CD14-positive monocyte (primary cell): ENCODE measurements at regions not wholly inside any gene's neighbourhood (a gene's known extent, or its start where the extent isn't known, plus 50 kb on each side); places are given as distances from the start of the nearest gene placed in this dataset.

Source experiments
- DNase-seq, 3 donors: peaks; one replicate each; pipeline ENCODE4 v3.0.0-alpha.2; 2011 to 2022
- H2AFZ ChIP-seq: 2 replicates; pipeline ENCODE4 v1.6.0; 2012; ENCODE audit warnings: mild to moderate bottlenecking, low read depth, low read length, inconsistent platforms; ENCODE audit not compliant: insufficient read depth, poor library complexity, severe bottlenecking
- H3K27ac ChIP-seq, 2 donors: 1 replicate in 1 of 2; 2 replicates in 1 of 2; pipeline ENCODE4 v1.5.1; 2012 to 2013; ENCODE audit warnings: low read length in 2 of 2, control low read depth in 1 of 2, inconsistent platforms in 1 of 2, low read depth in 1 of 2, mild to moderate bottlenecking in 1 of 2
- H3K27me3 ChIP-seq, 2 donors: one replicate each; pipeline versions ENCODE4 v1.6.0 to v1.6.1; 2011 to 2013; ENCODE audit warnings: low read length in 2 of 2; ENCODE audit not compliant: control insufficient read depth in 2 of 2, insufficient read depth in 2 of 2
- H3K36me3 ChIP-seq, 2 donors: replicated peaks in 1 of 2; 1 replicate in 1 of 2; 2 replicates in 1 of 2; pipeline versions ENCODE4 v1.5.1 to v1.6.1; 2012 to 2013; ENCODE audit warnings: low read length in 2 of 2, control low read depth in 1 of 2, inconsistent platforms in 1 of 2, mild to moderate bottlenecking in 1 of 2; ENCODE audit not compliant: insufficient read depth in 2 of 2, control insufficient read depth in 1 of 2
- H3K4me1 ChIP-seq, 2 donors: 1 replicate in 1 of 2; 2 replicates in 1 of 2; pipeline versions ENCODE4 v1.5.1 to v1.6.1; 2012 to 2013; ENCODE audit warnings: low read length in 2 of 2, control low read depth in 1 of 2, inconsistent platforms in 1 of 2, mild to moderate bottlenecking in 1 of 2, moderate library complexity in 1 of 2; ENCODE audit not compliant: insufficient read depth in 2 of 2, control insufficient read depth in 1 of 2
- H3K4me2 ChIP-seq: replicated peaks from 2 replicates; pipeline ENCODE3; 2012; ENCODE audit warnings: low read length, moderate library complexity, mild to moderate bottlenecking; ENCODE audit not compliant: poor library complexity, severe bottlenecking; ENCODE audit errors: extremely low read depth
- H3K4me3 ChIP-seq, 3 experiments: fragments of 200-600 bp in 1 of 3; sonication (generic) in 1 of 3; replicated peaks in 1 of 3; 1 replicate in 2 of 3; 2 replicates in 1 of 3; pipeline ENCODE4 v1.5.1; 2011 to 2013; ENCODE audit warnings: low read length in 3 of 3, mild to moderate bottlenecking in 3 of 3, control low read depth in 2 of 3, low read depth in 2 of 3, inconsistent platforms in 1 of 3, moderate library complexity in 1 of 3
- H3K79me2 ChIP-seq: 2 replicates; pipeline ENCODE4 v1.6.0; 2012; ENCODE audit warnings: mild to moderate bottlenecking, control low read depth, inconsistent platforms, low read length, moderate library complexity; ENCODE audit not compliant: insufficient read depth
- H3K9ac ChIP-seq: 2 replicates; pipeline ENCODE4 v1.6.0; 2017; ENCODE audit warnings: low read length, mild to moderate bottlenecking; ENCODE audit not compliant: insufficient read depth, poor library complexity, severe bottlenecking
- H3K9me3 ChIP-seq, 2 donors: replicated peaks in 1 of 2; 1 replicate in 1 of 2; 2 replicates in 1 of 2; pipeline versions ENCODE4 v1.5.1 to v1.6.1; 2012 to 2013; ENCODE audit warnings: low read length in 2 of 2, control low read depth in 1 of 2; ENCODE audit not compliant: control insufficient read depth in 1 of 2, insufficient read depth in 1 of 2
- H4K20me1 ChIP-seq: 2 replicates; pipeline ENCODE4 v1.6.0; 2012; ENCODE audit warnings: mild to moderate bottlenecking, low read length, control low read depth, moderate library complexity; ENCODE audit not compliant: insufficient read depth
- H3K27ac Mint-ChIP-seq, 7 donors: one replicate each; pipeline ENCODE4 v1.8.0; 2020; ENCODE audit warnings: mild to moderate bottlenecking in 7 of 7, mixed read lengths in 7 of 7, moderate library complexity in 6 of 7, inconsistent platforms in 2 of 7
- H3K27me3 Mint-ChIP-seq, 3 donors: one replicate each; pipeline ENCODE4 v1.8.0; 2021 to 2022; ENCODE audit warnings: low read depth in 3 of 3, mild to moderate bottlenecking in 3 of 3, mixed read lengths in 3 of 3, moderate library complexity in 3 of 3, inconsistent platforms in 1 of 3
- H3K36me3 Mint-ChIP-seq, 2 donors: one replicate each; pipeline ENCODE4 v1.8.0; 2020; ENCODE audit warnings: mixed read lengths in 2 of 2, inconsistent platforms in 1 of 2, mild to moderate bottlenecking in 1 of 2
- H3K4me1 Mint-ChIP-seq: one replicate; pipeline ENCODE4 v1.8.0; 2020; ENCODE audit warnings: mild to moderate bottlenecking, mixed read lengths
- H3K4me3 Mint-ChIP-seq, 2 donors: one replicate each; pipeline ENCODE4 v1.8.0; 2020; ENCODE audit warnings: mild to moderate bottlenecking in 2 of 2, mixed read lengths in 2 of 2, moderate library complexity in 1 of 2
- H3K9me3 Mint-ChIP-seq, 7 donors: one replicate each; pipeline ENCODE4 v1.8.0; 2020 to 2022; ENCODE audit warnings: mixed read lengths in 7 of 7, mild to moderate bottlenecking in 6 of 7, moderate library complexity in 6 of 7, inconsistent platforms in 2 of 7
- CTCF ChIP-seq: fragments of 200-600 bp; IDR thresholded peaks from one replicate; pipeline ENCODE4 v1.8.0; 2022; ENCODE audit warnings: antibody characterized with exemption, mild to moderate bottlenecking
- WGBS: methylation state at CpG from one replicate; pipeline ENCODE4 v1.1.5; 2013; ENCODE audit warnings: missing lambda C conversion rate; ENCODE audit not compliant: insufficient coverage; 5-methylcytosine and 5-hydroxymethylcytosine counted together
- intact Hi-C, 2 donors: fragments of 100-400 bp; cut with micrococcal nuclease; formaldehyde crosslinking; loops; one replicate each; pipeline versions ENCODE4 v1.15.0 to v1.15.1; 2023

DNA sequence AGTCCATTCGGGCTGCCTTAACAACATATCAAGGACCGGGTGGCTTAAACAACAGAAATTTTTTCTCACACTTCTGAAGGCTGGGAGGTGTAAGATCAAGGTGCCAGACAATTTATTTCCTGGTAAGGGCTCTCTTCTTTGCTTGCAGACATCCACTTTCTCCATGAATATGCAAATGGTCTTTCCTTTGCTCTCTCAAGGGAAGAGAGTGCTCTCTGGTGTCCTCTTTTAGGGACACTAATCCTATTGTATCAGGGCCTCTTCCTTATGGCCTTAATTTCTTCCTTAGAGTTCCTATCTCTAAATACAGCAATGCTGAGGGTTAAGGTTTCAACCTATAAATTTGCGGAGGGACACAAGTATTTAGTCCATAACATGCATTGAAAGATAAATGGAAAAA is 770.8 kb downstream of the DSC3 start:
- Histone ChIP-seq H3K9me3 (no peaks in the 10 kb centered on the region), H3K4me3 (no peak overlapping the region), H3K4me2 (no peak overlapping the region), H3K79me2 (no peaks in the 10 kb centered on the region), H3K9ac (no peak overlapping the region), H3K4me1 (no peaks in the 10 kb centered on the region), H3K27ac (no peak overlapping the region), H3K36me3 (no peaks in the 10 kb centered on the region), H4K20me1 (no peaks in the 10 kb centered on the region), H3K27me3 (no peaks in the 10 kb centered on the region), H2AFZ (no peak overlapping the region)
- WGBS: no CpG with 5 or more reads among the region's 3 CpGs
- Mint-ChIP-seq H3K4me3 (no peak overlapping the region), H3K27me3 (no peaks in the 10 kb centered on the region), H3K4me1 (no peaks in the 10 kb centered on the region), H3K9me3 (no peaks in the 10 kb centered on the region), H3K36me3 (no peaks in the 10 kb centered on the region), H3K27ac (no peak overlapping the region)
- no peak for TF ChIP-seq CTCF
- intact Hi-C loops: no loop called here
- no peak for DNase-seq

GRCh38 chr18:30265190-30265589 is 777.4 kb downstream of the DSC3 start:
- H4K20me1 ChIP-seq: no peaks in the 10 kb centered on the region
- H3K27ac Mint-ChIP-seq: no peak overlapping the region
- no peak overlapping the region for H3K4me3 ChIP-seq
- H3K4me1 ChIP-seq: no peaks in the 10 kb centered on the region
- no peak overlapping the region for H3K27ac ChIP-seq
- intact Hi-C loops: no loop called here
- no peak overlapping the region for H2AFZ ChIP-seq
- no peaks in the 10 kb centered on the region for H3K36me3 Mint-ChIP-seq
- H3K4me1 Mint-ChIP-seq: no peaks in the 10 kb centered on the region
- TF ChIP-seq CTCF: no peak
- WGBS: no CpG with 5 or more reads among the region's 3 CpGs
- no peaks in the 10 kb centered on the region for H3K36me3 ChIP-seq
- H3K27me3 ChIP-seq: no peaks in the 10 kb centered on the region
- no peaks in the 10 kb centered on the region for H3K27me3 Mint-ChIP-seq
- H3K9ac ChIP-seq: no peak overlapping the region
- H3K9me3 Mint-ChIP-seq: peaks cover 0 to 3% (median 0%) of the 10 kb centered on the region in 7 donors
- no peaks in the 10 kb centered on the region for H3K9me3 ChIP-seq
- no peak for DNase-seq
- H3K4me3 Mint-ChIP-seq: no peak overlapping the region
- no peaks in the 10 kb centered on the region for H3K79me2 ChIP-seq
- H3K4me2 ChIP-seq: no peak overlapping the region
